Heart left ventricle (tissue), 16 donors: ENCODE measurements at regions not wholly inside any gene's neighbourhood (a gene's known extent, or its start where the extent isn't known, plus 50 kb on each side); places are given as distances from the start of the nearest gene placed in this dataset.
A peak's percentile ranks its signal among the peaks of the same experiment; 100 is the strongest.

ENCODE experiments used
- ATAC-seq, 4 donors: fragments of 200-7000 bp; cut with Tn5 transposase; one replicate each; pipeline ENCODE4 v1.9.1; 2020 to 2022; ENCODE audit warnings: moderate library complexity in 4 of 4, mild to moderate bottlenecking in 3 of 4, moderate number of reproducible peaks in 1 of 4
- DNase-seq, 5 donors: peaks; one replicate each; pipeline ENCODE4 v3.0.0-alpha.2; 2020
- H3K27ac ChIP-seq, 12 donors: fragments of 200-600 bp; sonication (generic) in 4 of 12; one replicate each; pipeline versions ENCODE4 v1.5.0 to v1.8.0; 2016 to 2022; ENCODE audit warnings: mild to moderate bottlenecking in 2 of 12
- H3K27me3 ChIP-seq, 9 donors: fragments of 200-600 bp; sonication (generic) in 2 of 9; one replicate each; pipeline versions ENCODE4 v1.5.1 to v1.8.0; 2016 to 2022; ENCODE audit warnings: mild to moderate bottlenecking in 3 of 9
- H3K36me3 ChIP-seq, 9 donors: fragments of 200-600 bp; sonication (generic) in 2 of 9; one replicate each; pipeline versions ENCODE4 v1.5.0 to v1.8.0; 2018 to 2022; ENCODE audit warnings: mild to moderate bottlenecking in 2 of 9
- H3K4me1 ChIP-seq, 12 donors: fragments of 200-600 bp; sonication (generic) in 4 of 12; one replicate each; pipeline versions ENCODE4 v1.5.0 to v1.8.0; 2016 to 2022; ENCODE audit warnings: mild to moderate bottlenecking in 3 of 12
- H3K4me3 ChIP-seq, 12 donors: fragments of 200-600 bp; sonication (generic) in 4 of 12; one replicate each; pipeline versions ENCODE4 v1.5.0 to v1.8.0; 2017 to 2022; ENCODE audit warnings: mild to moderate bottlenecking in 9 of 12, moderate library complexity in 4 of 12
- H3K9me3 ChIP-seq, 12 donors: fragments of 200-600 bp; sonication (generic) in 4 of 12; one replicate each; pipeline versions ENCODE4 v1.5.0 to v1.8.0; 2016 to 2022; ENCODE audit warnings: mild to moderate bottlenecking in 1 of 12
- POLR2A ChIP-seq, 2 donors: fragments of 450-650 bp; IDR thresholded peaks; one replicate each; pipeline ENCODE4 v1.6.1; 2017; ENCODE audit warnings: antibody characterized with exemption in 2 of 2, mild to moderate bottlenecking in 2 of 2, moderate library complexity in 2 of 2
- WGBS, 4 donors: extraction: QIAGEN DNeasy Blood & Tissue Kit in 2 of 4; methylation state at CpG; one replicate each; pipeline versions ENCODE4 v1.1.5 to v1.1.7; 2013 to 2018; 5-methylcytosine and 5-hydroxymethylcytosine counted together
- intact Hi-C, 10 donors: fragments of 100-400 bp; cut with DNase I; formaldehyde crosslinking; loops; one replicate each; pipeline versions ENCODE4 v1.11.1 to v1.14.2; 2022
- TF ChIP-seq, protein P1 (sequence below), 12 donors: fragments of 200-600 bp; sonication (generic) in 4 of 12; IDR thresholded peaks; one replicate each; pipeline versions ENCODE4 v1.5.0 to v1.8.0; 2018 to 2022; ENCODE audit warnings: antibody characterized with exemption in 12 of 12, mild to moderate bottlenecking in 5 of 12
- donor health status: ischemic (EF 13 %, LVEDD 7.1; RV severe dilation, severe dysfunction).
- donor health status: healthy with polysubstance abuse.
- donor health status: DM: no; HTN: yes; CAD: no.
- donor health status: DM: no; HTN: no; CAD: no.
- donor health status: ischemic (EF 25% LVEDD 6.9; RV normal size, moderate dysfunction).
- donor health status: ischemic (EF 25% LVEDD 5.7; RV mildly dilated, moderate dysfunction).
- donor health status: healthy.
- donor health status: DM: yes; HTN: yes; CAD: no.
- donor health status: ischemic (EF 35%, LVEDD 5.7; RV mildly dilated, moderate dysfunction).
- donor health status: nonischemic (EF 11% LVEDD 7.7; RV severe dilation, severe dysfunction).
- donor health status: DM: yes; HTN: yes; CAD: no.
- donor health status: PGD.
- donor health status: ischemic (EF 29% LVEDD 5.4; RV normal size, mild dysfunction).
- donor health status: nonischemic (EF 23%, LVEDD 6.1; RV moderate dilation, normal function).

DNA sequence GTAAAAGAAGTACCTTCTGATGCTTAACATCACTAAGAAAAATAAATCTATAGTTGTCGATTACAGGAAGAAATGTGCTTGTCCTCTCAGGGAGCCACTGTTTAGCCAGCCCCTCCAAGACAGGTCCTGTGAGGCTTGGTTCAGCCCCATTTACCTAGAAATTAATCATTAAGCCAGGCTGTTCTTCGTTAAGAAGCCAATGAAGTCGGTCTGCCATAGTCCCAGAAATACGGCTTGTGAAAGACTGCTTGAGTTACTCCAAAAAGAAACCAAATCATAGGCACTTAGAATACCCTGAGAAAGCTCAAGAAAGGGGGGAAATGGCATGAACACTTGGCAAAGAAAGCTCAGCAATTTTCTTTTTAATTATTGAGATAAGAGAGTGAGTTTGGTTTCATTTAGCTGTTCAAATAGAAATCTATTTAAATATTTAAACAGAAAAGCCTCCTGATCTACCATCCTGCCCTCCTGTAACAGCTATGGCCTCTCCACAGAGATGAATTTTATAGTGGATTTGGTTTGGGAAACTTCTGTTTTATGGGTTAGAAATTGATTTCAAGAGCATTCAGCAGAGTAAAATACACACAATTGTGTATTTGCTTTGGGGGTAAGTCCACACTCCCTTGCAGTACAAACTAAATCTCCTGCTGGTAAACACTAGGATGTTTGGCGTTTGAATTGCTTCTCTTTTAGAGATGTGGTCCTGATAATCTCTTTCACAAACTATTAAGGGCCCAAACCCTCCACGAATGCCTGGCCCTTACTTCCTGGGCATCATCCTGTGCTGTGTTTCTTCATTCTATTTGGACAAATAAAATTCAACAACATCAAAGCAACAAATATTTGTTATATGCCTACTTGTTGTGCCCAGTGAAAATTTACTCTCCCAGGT, 234.4 kb downstream of the SEC23A start:
- Histone ChIP-seq H3K27ac (peak overlapping the region in 2 of 12 donors; percentile 3 to 18), H3K27me3 (no peaks in the 10 kb centered on the region), H3K36me3 (no peaks in the 10 kb centered on the region), H3K4me3 (no peak overlapping the region), H3K4me1 (peaks cover 0 to 24% (median 0%) of the 10 kb centered on the region in 12 donors), H3K9me3 (peaks cover 0 to 4% (median 0%) of the 10 kb centered on the region in 12 donors)
- TF ChIP-seq POLR2A (IDR thresholded peaks at IDR 0.05): no peak
- TF ChIP-seq, protein P1, sequence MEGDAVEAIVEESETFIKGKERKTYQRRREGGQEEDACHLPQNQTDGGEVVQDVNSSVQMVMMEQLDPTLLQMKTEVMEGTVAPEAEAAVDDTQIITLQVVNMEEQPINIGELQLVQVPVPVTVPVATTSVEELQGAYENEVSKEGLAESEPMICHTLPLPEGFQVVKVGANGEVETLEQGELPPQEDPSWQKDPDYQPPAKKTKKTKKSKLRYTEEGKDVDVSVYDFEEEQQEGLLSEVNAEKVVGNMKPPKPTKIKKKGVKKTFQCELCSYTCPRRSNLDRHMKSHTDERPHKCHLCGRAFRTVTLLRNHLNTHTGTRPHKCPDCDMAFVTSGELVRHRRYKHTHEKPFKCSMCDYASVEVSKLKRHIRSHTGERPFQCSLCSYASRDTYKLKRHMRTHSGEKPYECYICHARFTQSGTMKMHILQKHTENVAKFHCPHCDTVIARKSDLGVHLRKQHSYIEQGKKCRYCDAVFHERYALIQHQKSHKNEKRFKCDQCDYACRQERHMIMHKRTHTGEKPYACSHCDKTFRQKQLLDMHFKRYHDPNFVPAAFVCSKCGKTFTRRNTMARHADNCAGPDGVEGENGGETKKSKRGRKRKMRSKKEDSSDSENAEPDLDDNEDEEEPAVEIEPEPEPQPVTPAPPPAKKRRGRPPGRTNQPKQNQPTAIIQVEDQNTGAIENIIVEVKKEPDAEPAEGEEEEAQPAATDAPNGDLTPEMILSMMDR (IDR thresholded peaks at IDR 0.05): no peak
- WGBS, 4 donors: 73 to 81% (median 79%) methylated on average over 6 of the region's 6 CpGs
- intact Hi-C loops: loop anchor here in 8 of 10 donors (5.0 to 10.0 kb wide), 6 partner anchors 146 to 966 kb away; no protein-coding TSS in a partner anchor
- DNase-seq (no peak), ATAC-seq (no peak)

DNA sequence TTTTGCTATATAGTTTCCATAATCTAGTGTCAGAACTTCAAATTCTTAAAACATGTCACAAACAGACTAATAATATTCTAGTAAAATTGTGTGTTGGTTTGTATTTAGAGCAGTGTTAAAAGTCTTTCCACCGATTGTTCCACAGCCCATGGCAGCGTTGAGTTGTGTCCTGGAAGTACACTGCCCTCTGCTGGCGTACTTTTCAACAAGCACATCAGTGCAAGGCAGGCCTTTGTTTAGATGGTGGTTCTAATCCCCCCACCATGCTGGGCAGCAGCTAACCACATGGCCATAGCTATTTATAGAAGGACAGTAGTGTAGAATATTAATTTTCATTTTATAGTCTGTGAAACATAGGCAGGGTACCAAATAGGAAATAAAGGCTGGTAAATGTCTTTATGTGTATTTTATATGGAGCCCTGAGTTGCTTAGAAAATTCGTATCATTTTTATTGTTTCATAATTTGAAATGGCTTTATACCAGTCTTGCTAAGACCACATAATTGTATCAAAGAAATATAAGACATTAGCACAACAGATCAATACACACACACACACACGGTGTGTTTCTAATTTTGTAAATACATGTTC, 235.4 kb downstream of the SEC23A start:
- Histone ChIP-seq H3K27me3 (no peaks in the 10 kb centered on the region), H3K4me1 (peaks cover 0 to 24% (median 0%) of the 10 kb centered on the region in 12 donors), H3K36me3 (no peaks in the 10 kb centered on the region), H3K9me3 (peaks cover 0 to 12% (median 0%) of the 10 kb centered on the region in 12 donors), H3K27ac (no peak overlapping the region), H3K4me3 (no peak overlapping the region)
- peak; percentile 61 to 90 (median 86) for ATAC-seq
- intact Hi-C loops: loop anchor here in 9 of 10 donors (2.0 to 10.0 kb wide), 8 partner anchors 145 to 965 kb away; no protein-coding TSS in a partner anchor
- 37 to 40% (median 39%) methylated on average over 5 of the region's 5 CpGs for WGBS, 4 donors
- TF ChIP-seq, protein P1 (IDR thresholded peaks at IDR 0.05): peak; percentile 68 to 91 (median 82)
- TF ChIP-seq POLR2A (IDR thresholded peaks at IDR 0.05): no peak
- DNase-seq: peak; percentile 60 to 75 (median 72)

DNA sequence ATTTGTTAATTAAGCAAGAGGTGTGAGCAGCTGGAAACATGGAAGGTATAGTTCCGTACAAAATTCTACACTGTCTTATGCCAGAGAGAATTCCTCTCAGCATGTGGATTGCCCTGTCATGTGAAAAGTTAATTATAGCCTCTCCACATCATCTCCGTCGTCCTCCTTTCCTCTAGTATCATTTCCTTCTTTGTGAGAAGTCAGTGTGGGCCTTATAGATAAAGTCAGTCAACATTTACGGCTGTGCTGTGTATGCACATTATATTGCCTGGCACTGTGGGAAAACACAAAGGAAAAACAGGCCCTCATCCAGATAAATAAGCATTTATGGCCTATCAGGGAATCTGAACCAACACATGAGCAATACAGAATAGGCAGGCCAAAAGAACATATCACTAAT, 236.6 kb downstream of the SEC23A start:
- 24 to 41% (median 32%) methylated on average over 4 of the region's 4 CpGs for WGBS, 4 donors
- TF ChIP-seq POLR2A (IDR thresholded peaks at IDR 0.05): no peak
- TF ChIP-seq, protein P1 (IDR thresholded peaks at IDR 0.05): no peak
- Histone ChIP-seq H3K27ac (peak overlapping the region in 1 of 12 donors; percentile 1), H3K4me3 (no peak overlapping the region), H3K27me3 (no peaks in the 10 kb centered on the region), H3K36me3 (no peaks in the 10 kb centered on the region), H3K9me3 (peaks cover 0 to 18% (median 0%) of the 10 kb centered on the region in 12 donors), H3K4me1 (peaks cover 0 to 24% (median 0%) of the 10 kb centered on the region in 12 donors)
- ATAC-seq (peak in 2 of 4 donors; percentile 24 to 58), DNase-seq (no peak)
- intact Hi-C loops: loop anchor here in 9 of 10 donors (1.0 to 10.0 kb wide), 9 partner anchors 144 to 964 kb away; no protein-coding TSS in a partner anchor

DNA sequence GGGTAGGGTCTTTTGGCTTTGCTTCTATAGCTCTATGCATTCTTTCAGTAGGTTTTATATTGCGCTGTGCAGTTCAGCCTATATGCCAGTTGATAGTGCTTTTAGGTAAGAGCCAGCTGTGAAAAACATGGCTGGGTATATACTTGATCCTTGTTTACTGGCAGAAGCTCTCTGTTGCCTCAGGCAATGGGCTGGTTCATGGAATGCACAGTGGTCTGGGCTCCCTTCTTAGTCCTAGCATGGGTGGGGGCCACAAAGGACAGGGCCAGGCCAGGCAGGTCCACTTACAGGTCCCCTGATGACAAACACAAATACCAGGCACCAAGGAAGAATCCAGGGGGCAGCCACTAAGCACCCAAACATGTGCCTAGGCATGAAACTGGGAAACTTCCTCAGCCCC, 240.7 kb downstream of the SEC23A start:
- Histone ChIP-seq H3K36me3 (no peaks in the 10 kb centered on the region), H3K4me1 (peaks cover 0 to 8% (median 0%) of the 10 kb centered on the region in 12 donors), H3K27me3 (no peaks in the 10 kb centered on the region), H3K4me3 (no peak overlapping the region), H3K27ac (no peak overlapping the region), H3K9me3 (peaks cover 0 to 25% (median 0%) of the 10 kb centered on the region in 12 donors)
- intact Hi-C loops: loop anchor here in 6 of 10 donors (5.0 to 10.0 kb wide), 3 partner anchors 140 to 958 kb away; no protein-coding TSS in a partner anchor
- 99 to 100% (median 99%) methylated on average over 1 of the region's 1 CpG for WGBS, 4 donors
- ATAC-seq (no peak), DNase-seq (no peak)
- TF ChIP-seq, protein P1 (IDR thresholded peaks at IDR 0.05): no peak
- TF ChIP-seq POLR2A (IDR thresholded peaks at IDR 0.05): no peak
